CD14-positive monocyte (primary cell): ENCODE measurements at regions not wholly inside any gene's neighbourhood (a gene's known extent, or its start where the extent isn't known, plus 50 kb on each side); places are given as distances from the start of the nearest gene placed in this dataset.

Source experiments
- DNase-seq, 3 donors: peaks; one replicate each; pipeline ENCODE4 v3.0.0-alpha.2; 2011 to 2022
- H2AFZ ChIP-seq: 2 replicates; pipeline ENCODE4 v1.6.0; 2012; ENCODE audit warnings: mild to moderate bottlenecking, low read depth, low read length, inconsistent platforms; ENCODE audit not compliant: insufficient read depth, poor library complexity, severe bottlenecking
- H3K27ac ChIP-seq, 2 donors: 1 replicate in 1 of 2; 2 replicates in 1 of 2; pipeline ENCODE4 v1.5.1; 2012 to 2013; ENCODE audit warnings: low read length in 2 of 2, control low read depth in 1 of 2, inconsistent platforms in 1 of 2, low read depth in 1 of 2, mild to moderate bottlenecking in 1 of 2
- H3K27me3 ChIP-seq, 2 donors: one replicate each; pipeline versions ENCODE4 v1.6.0 to v1.6.1; 2011 to 2013; ENCODE audit warnings: low read length in 2 of 2; ENCODE audit not compliant: control insufficient read depth in 2 of 2, insufficient read depth in 2 of 2
- H3K36me3 ChIP-seq, 2 donors: replicated peaks in 1 of 2; 1 replicate in 1 of 2; 2 replicates in 1 of 2; pipeline versions ENCODE4 v1.5.1 to v1.6.1; 2012 to 2013; ENCODE audit warnings: low read length in 2 of 2, control low read depth in 1 of 2, inconsistent platforms in 1 of 2, mild to moderate bottlenecking in 1 of 2; ENCODE audit not compliant: insufficient read depth in 2 of 2, control insufficient read depth in 1 of 2
- H3K4me1 ChIP-seq, 2 donors: 1 replicate in 1 of 2; 2 replicates in 1 of 2; pipeline versions ENCODE4 v1.5.1 to v1.6.1; 2012 to 2013; ENCODE audit warnings: low read length in 2 of 2, control low read depth in 1 of 2, inconsistent platforms in 1 of 2, mild to moderate bottlenecking in 1 of 2, moderate library complexity in 1 of 2; ENCODE audit not compliant: insufficient read depth in 2 of 2, control insufficient read depth in 1 of 2
- H3K4me2 ChIP-seq: replicated peaks from 2 replicates; pipeline ENCODE3; 2012; ENCODE audit warnings: low read length, moderate library complexity, mild to moderate bottlenecking; ENCODE audit not compliant: poor library complexity, severe bottlenecking; ENCODE audit errors: extremely low read depth
- H3K4me3 ChIP-seq, 3 experiments: fragments of 200-600 bp in 1 of 3; sonication (generic) in 1 of 3; replicated peaks in 1 of 3; 1 replicate in 2 of 3; 2 replicates in 1 of 3; pipeline ENCODE4 v1.5.1; 2011 to 2013; ENCODE audit warnings: low read length in 3 of 3, mild to moderate bottlenecking in 3 of 3, control low read depth in 2 of 3, low read depth in 2 of 3, inconsistent platforms in 1 of 3, moderate library complexity in 1 of 3
- H3K79me2 ChIP-seq: 2 replicates; pipeline ENCODE4 v1.6.0; 2012; ENCODE audit warnings: mild to moderate bottlenecking, control low read depth, inconsistent platforms, low read length, moderate library complexity; ENCODE audit not compliant: insufficient read depth
- H3K9ac ChIP-seq: 2 replicates; pipeline ENCODE4 v1.6.0; 2017; ENCODE audit warnings: low read length, mild to moderate bottlenecking; ENCODE audit not compliant: insufficient read depth, poor library complexity, severe bottlenecking
- H3K9me3 ChIP-seq, 2 donors: replicated peaks in 1 of 2; 1 replicate in 1 of 2; 2 replicates in 1 of 2; pipeline versions ENCODE4 v1.5.1 to v1.6.1; 2012 to 2013; ENCODE audit warnings: low read length in 2 of 2, control low read depth in 1 of 2; ENCODE audit not compliant: control insufficient read depth in 1 of 2, insufficient read depth in 1 of 2
- H4K20me1 ChIP-seq: 2 replicates; pipeline ENCODE4 v1.6.0; 2012; ENCODE audit warnings: mild to moderate bottlenecking, low read length, control low read depth, moderate library complexity; ENCODE audit not compliant: insufficient read depth
- H3K27ac Mint-ChIP-seq, 7 donors: one replicate each; pipeline ENCODE4 v1.8.0; 2020; ENCODE audit warnings: mild to moderate bottlenecking in 7 of 7, mixed read lengths in 7 of 7, moderate library complexity in 6 of 7, inconsistent platforms in 2 of 7
- H3K27me3 Mint-ChIP-seq, 3 donors: one replicate each; pipeline ENCODE4 v1.8.0; 2021 to 2022; ENCODE audit warnings: low read depth in 3 of 3, mild to moderate bottlenecking in 3 of 3, mixed read lengths in 3 of 3, moderate library complexity in 3 of 3, inconsistent platforms in 1 of 3
- H3K36me3 Mint-ChIP-seq, 2 donors: one replicate each; pipeline ENCODE4 v1.8.0; 2020; ENCODE audit warnings: mixed read lengths in 2 of 2, inconsistent platforms in 1 of 2, mild to moderate bottlenecking in 1 of 2
- H3K4me1 Mint-ChIP-seq: one replicate; pipeline ENCODE4 v1.8.0; 2020; ENCODE audit warnings: mild to moderate bottlenecking, mixed read lengths
- H3K4me3 Mint-ChIP-seq, 2 donors: one replicate each; pipeline ENCODE4 v1.8.0; 2020; ENCODE audit warnings: mild to moderate bottlenecking in 2 of 2, mixed read lengths in 2 of 2, moderate library complexity in 1 of 2
- H3K9me3 Mint-ChIP-seq, 7 donors: one replicate each; pipeline ENCODE4 v1.8.0; 2020 to 2022; ENCODE audit warnings: mixed read lengths in 7 of 7, mild to moderate bottlenecking in 6 of 7, moderate library complexity in 6 of 7, inconsistent platforms in 2 of 7
- WGBS: methylation state at CpG from one replicate; pipeline ENCODE4 v1.1.5; 2013; ENCODE audit warnings: missing lambda C conversion rate; ENCODE audit not compliant: insufficient coverage; 5-methylcytosine and 5-hydroxymethylcytosine counted together
- intact Hi-C, 2 donors: fragments of 100-400 bp; cut with micrococcal nuclease; formaldehyde crosslinking; loops; one replicate each; pipeline versions ENCODE4 v1.15.0 to v1.15.1; 2023
- TF ChIP-seq, protein P1 (sequence below): fragments of 200-600 bp; IDR thresholded peaks from one replicate; pipeline ENCODE4 v1.8.0; 2022; ENCODE audit warnings: antibody characterized with exemption, mild to moderate bottlenecking

DNA sequence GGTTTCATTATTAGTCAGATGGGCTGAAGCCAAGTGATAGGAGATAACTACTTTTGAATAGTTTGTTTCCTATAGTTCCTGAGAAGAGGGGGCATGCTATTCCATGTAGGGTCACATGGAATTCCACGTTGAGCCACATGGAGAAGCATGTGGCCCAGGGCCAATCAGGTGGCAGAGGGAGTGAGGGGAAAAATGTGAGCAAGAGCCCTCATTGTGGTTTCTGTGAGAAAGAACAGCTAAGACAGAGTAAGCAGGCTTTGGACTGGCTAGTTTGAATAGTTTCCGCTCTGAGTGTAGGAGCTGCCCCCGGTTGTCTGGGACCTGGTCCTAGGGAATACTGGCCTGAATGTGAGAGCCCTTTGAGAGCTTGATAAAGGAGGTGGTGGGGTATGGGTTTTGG, 69.9 kb upstream of the CNTNAP4 start:
- peaks cover 2 to 7% (median 4%) of the 10 kb centered on the region in 7 donors for H3K9me3 Mint-ChIP-seq
- H3K27ac Mint-ChIP-seq, result no peak overlapping the region
- H3K4me3 ChIP-seq, result no peak overlapping the region
- no peaks in the 10 kb centered on the region for H3K4me1 Mint-ChIP-seq
- no peak overlapping the region for H3K4me2 ChIP-seq
- H3K9ac ChIP-seq, result no peak overlapping the region
- H3K36me3 ChIP-seq, result no peaks in the 10 kb centered on the region
- TF ChIP-seq, protein P1, sequence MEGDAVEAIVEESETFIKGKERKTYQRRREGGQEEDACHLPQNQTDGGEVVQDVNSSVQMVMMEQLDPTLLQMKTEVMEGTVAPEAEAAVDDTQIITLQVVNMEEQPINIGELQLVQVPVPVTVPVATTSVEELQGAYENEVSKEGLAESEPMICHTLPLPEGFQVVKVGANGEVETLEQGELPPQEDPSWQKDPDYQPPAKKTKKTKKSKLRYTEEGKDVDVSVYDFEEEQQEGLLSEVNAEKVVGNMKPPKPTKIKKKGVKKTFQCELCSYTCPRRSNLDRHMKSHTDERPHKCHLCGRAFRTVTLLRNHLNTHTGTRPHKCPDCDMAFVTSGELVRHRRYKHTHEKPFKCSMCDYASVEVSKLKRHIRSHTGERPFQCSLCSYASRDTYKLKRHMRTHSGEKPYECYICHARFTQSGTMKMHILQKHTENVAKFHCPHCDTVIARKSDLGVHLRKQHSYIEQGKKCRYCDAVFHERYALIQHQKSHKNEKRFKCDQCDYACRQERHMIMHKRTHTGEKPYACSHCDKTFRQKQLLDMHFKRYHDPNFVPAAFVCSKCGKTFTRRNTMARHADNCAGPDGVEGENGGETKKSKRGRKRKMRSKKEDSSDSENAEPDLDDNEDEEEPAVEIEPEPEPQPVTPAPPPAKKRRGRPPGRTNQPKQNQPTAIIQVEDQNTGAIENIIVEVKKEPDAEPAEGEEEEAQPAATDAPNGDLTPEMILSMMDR, result no peak
- H3K27ac ChIP-seq, result no peak overlapping the region
- H3K36me3 Mint-ChIP-seq, result no peaks in the 10 kb centered on the region
- no peak for DNase-seq
- WGBS, result 68% methylated on average over 3 of the region's 3 CpGs
- H4K20me1 ChIP-seq, result no peaks in the 10 kb centered on the region
- H3K4me3 Mint-ChIP-seq, result no peak overlapping the region
- no peak overlapping the region for H2AFZ ChIP-seq
- no peaks in the 10 kb centered on the region for H3K4me1 ChIP-seq
- intact Hi-C loops, result no loop called here
- no peaks in the 10 kb centered on the region for H3K27me3 ChIP-seq
- H3K27me3 Mint-ChIP-seq, result no peaks in the 10 kb centered on the region
- no peaks in the 10 kb centered on the region for H3K79me2 ChIP-seq
- peaks cover 0 to 9% of the 10 kb centered on the region in 2 donors for H3K9me3 ChIP-seq

DNA sequence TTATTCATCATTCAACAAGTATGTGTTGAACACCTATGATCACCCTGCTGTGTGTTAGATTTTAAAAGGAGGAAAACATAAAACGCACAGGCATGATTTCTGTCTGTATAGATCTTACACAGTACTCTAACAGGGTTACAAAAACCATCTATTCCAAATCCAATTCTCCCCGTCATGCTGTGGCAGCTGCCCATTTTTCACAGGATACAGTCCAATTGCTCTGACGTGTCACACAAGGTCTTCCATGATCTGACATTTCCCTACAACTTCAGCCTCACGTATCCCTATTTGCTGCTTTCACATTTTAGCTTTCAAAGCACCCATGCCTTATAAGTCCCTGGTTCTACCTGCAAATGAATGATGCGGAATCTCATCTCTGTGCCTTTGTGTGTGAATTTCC, 67.0 kb upstream of the CNTNAP4 start:
- no peak overlapping the region for H2AFZ ChIP-seq
- no peak overlapping the region for H3K4me2 ChIP-seq
- Mint-ChIP-seq H3K4me3 (no peak overlapping the region), H3K4me1 (no peaks in the 10 kb centered on the region), H3K36me3 (no peaks in the 10 kb centered on the region), H3K27me3 (no peaks in the 10 kb centered on the region), H3K27ac (no peak overlapping the region), H3K9me3 (peaks cover 0 to 6% (median 4%) of the 10 kb centered on the region in 7 donors)
- no peaks in the 10 kb centered on the region for H3K27me3 ChIP-seq
- intact Hi-C loops, result no loop called here
- TF ChIP-seq, protein P1, result no peak
- no peaks in the 10 kb centered on the region for H3K36me3 ChIP-seq
- DNase-seq, result no peak
- 90% methylated on average over 4 of the region's 5 CpGs for WGBS
- no peak overlapping the region for H3K4me3 ChIP-seq
- no peak overlapping the region for H3K27ac ChIP-seq
- peaks cover 0 to 3% of the 10 kb centered on the region in 2 donors for H3K9me3 ChIP-seq
- H3K9ac ChIP-seq, result no peak overlapping the region
- no peaks in the 10 kb centered on the region for H3K79me2 ChIP-seq
- no peaks in the 10 kb centered on the region for H4K20me1 ChIP-seq
- no peaks in the 10 kb centered on the region for H3K4me1 ChIP-seq
